ENCODE measurements at regions not wholly inside any gene's neighbourhood (a gene's known extent, or its start where the extent isn't known, plus 50 kb on each side); places are given as distances from the start of the nearest gene placed in this dataset.

GRCh38 chr4:84100071-84100470 lies 399.0 kb downstream of the NKX6-1 start:
- no peak for FAIRE-seq

- FAIRE-seq: no peak
Measured at GRCh38 chr4:84099599-84099998, 399.5 kb downstream of the NKX6-1 start.

DNA sequence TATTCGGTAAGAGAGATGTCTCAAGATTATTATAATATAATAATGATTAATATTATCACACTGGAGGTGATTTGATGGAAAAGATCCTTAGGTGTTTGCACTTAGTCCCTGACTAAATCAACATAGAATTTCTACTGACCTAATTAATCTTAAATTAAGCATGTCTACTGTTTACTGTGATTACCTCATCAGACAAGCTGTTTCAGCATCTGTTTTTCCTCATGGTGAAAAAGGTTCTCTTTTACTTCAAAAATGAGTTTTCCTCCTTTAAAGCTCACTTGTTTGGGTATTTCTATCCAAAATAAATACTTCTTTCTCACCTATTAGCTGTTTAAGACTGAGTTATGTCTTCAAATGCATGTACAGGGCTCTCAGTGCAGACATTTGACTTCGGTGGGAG lies 407.8 kb downstream of the NKX6-1 start:
- FAIRE-seq: no peak

- FAIRE-seq: no peak
Measured at GRCh38 chr4:84089652-84090437, 409.2 kb downstream of the NKX6-1 start.

DNA sequence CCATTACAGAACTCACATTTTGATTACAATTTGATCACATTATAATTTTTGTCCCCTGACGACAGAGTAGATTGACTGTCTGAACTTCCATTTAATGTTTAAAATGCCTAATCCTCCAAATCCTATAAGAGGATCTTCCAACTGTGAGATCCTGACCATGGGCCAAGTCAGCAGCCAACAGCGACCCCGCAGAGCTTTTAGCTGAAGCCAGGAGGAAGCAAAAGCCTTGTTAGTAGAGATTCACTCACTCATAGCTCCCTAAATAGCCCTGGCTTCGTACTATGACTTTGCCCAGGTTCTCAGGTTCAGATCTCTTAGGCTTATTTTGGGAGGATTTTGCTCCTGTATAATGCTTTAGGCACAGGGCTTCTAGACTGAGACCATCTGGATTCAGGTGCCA lies 413.1 kb downstream of the NKX6-1 start:
- FAIRE-seq: no peak

DNA sequence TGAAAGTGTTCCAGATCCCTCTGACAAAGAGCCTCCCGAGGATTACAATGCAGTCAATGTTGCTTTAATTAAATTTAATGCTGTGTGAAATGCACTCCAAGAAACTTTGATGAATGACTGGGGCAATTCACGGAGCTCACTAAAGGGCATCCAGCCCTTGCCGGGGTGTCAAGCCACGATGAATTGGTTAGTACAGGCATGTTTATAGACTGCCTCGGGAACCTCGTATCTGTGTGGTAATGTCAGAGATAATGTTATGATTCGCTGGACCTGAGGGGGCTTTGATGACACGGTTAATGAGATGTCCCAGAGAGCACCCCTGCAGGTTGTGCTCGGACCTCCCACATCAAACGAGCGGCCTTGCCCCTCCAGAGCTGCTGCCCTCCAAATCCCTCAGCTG lies 428.8 kb downstream of the NKX6-1 start:
- FAIRE-seq: no peak

DNA sequence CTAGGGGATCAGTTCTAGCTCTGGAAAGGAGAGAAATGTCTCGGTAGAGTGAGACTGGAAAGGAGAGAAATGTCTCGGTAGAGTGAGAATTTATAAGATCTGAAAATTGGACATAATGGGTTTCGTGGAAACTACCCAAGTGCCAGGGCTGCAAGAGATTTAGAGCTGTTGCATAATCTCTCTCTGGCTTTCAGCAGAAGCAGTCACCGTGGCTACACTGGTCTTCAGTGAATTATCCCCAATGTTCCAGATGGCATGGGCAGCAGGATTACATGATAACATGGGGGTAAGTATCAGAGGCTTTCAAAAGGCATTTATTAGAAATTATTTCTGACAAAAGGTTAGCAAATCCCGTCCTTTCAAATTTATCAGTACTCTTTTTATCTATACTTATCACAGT lies 435.5 kb downstream of the NKX6-1 start:
- no peak for FAIRE-seq

GRCh38 chr4:84058201-84058600 lies 440.9 kb downstream of the NKX6-1 start:
- FAIRE-seq: no peak

- no peak for FAIRE-seq
Measured at GRCh38 chr4:84051639-84052038, 447.5 kb downstream of the NKX6-1 start.

- no peak for FAIRE-seq
Measured at GRCh38 chr4:84051089-84051488, 448.0 kb downstream of the NKX6-1 start.

DNA sequence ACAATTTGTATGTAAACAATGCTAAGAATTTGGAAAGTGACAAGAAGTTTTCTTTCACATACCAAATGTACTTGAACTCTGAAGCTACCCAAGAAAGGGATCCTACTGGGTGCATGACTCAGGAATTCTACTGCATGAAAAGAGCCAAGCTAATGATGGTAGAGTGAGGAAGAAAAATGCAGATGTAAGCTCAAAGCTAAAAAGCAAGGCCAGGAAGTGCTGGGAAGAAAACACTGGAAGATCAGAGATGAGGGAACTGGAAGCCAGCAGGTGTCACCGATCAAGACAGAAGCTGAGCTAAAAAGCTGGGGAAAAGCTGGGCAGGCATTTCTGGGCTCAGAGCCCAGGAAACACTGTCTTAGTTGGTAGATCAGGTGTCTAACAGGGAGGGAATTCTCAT lies 449.1 kb downstream of the NKX6-1 start:
- no peak for FAIRE-seq

GRCh38 chr4:84046551-84046950 lies 452.5 kb downstream of the NKX6-1 start:
- no peak for FAIRE-seq

- no peak for FAIRE-seq
Measured at GRCh38 chr4:84041426-84041825, 457.7 kb downstream of the NKX6-1 start.

DNA sequence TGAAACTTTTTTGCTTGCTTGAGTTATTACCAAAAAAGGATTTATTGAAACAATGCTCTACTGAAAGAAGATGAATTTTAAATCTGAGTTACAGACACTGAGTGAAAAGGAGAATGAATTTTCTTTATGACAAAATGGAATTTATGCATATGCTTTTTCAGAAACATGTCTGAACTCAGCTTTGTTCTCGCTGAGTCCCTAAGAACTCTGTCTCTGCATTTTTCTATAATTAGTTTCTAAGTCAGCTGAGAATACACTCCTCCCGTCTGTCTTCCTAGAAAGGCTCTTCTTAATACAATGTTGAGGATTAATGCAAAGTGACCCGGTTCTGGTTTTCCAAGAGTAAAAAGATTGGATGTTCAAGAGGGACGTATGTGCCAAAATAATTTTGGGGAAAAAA lies 463.5 kb downstream of the NKX6-1 start:
- no peak for FAIRE-seq

DNA sequence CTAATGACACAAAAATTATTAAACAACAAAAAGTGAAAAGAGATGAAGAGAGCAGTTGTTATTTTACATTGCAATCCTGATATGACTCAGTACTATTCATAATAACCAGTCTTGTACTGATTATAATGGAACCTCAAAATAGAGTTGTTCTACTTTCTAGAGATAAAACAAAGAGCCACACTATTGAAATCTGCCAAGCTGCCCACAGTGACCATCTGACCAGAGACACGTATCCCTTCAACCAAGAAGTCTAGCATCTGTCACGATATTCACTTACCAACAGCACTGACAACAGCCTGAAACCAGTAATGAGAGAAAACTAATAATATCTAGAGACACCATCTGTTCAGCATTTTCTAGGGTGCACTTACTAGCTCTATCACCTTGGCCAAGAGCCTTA lies 466.7 kb downstream of the NKX6-1 start:
- FAIRE-seq: no peak

DNA sequence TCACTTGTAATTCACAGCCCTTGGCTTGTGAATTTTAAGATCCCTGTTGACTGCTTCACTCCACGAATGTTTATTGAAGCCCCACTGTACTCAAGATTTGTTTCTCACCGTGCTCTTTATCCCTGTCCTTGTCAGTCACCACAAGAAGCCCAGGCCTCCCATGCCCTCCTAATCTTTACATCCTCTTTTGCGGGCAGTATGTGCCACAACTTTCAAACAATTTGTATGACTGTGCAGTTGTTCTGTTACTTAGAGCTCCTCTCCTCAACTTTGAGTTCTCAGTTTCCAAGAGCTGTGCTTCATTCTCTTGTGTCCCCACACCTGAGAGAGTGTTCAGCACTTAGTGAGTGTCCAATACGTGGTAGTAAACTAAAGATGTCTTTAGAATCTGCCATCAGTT lies 467.7 kb downstream of the NKX6-1 start:
- no peak for FAIRE-seq

- no peak for FAIRE-seq
Measured at GRCh38 chr4:84028340-84028739, 470.8 kb downstream of the NKX6-1 start.

- FAIRE-seq: no peak
Measured at GRCh38 chr4:84024405-84024804, 474.7 kb downstream of the NKX6-1 start.

DNA sequence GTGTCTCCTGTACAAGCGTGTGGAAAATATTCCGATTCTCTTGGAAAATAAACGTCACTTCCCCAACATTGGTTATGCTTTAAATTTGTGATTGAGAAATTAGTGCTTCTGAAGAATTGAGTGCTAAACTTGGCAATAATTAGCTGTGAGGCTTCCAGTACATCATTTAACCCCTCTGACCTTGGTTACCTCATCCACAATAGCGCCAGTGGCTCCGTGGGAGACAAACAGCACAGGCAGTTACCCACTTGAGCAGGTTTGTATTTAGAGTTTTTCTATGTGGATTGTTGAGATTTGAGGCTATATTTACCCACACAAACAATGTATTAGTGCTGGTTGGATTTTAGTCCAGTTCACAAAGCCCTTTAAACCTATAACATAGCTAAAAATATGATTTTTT lies 476.5 kb downstream of the NKX6-1 start:
- no peak for FAIRE-seq

DNA sequence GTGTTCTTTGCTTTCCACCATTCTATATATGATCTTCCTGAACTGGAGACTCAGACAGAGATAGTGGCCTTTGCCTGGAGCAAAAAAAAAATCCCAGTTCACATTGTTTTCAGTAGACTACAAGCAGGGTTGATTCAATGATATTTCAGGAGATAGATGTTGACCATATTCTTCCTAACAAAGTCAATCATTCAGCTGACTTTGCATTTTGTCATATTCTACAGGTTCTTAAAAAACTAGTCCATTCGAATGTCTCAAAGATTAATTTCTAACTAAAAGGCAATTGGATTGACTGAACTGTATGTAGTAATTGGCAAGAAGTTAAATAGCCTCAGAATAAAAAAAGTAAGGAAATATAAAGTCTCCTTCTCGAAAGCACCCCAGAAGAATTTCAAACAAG lies 479.5 kb downstream of the NKX6-1 start:
- FAIRE-seq: no peak

DNA sequence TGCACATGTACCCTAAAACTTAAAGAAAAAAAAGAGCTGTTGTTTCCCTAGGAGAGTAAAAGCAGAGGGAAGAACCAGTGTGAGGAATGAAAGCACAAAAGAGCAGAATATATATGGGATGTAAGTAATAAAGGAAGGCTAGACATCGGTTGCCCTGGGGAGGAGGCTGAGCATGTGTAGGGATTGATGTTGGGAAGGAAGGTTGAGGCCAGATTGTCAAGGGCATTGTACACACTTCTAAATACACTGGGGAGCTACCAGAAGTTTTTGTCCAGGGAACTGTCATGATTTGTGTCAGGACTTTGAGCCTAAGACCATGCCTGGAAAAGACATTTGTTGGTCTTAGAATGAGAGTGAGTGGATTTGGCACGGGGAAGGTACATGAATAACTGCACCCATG lies 467.1 kb downstream of the GPAT3 start:
- FAIRE-seq: no peak

DNA sequence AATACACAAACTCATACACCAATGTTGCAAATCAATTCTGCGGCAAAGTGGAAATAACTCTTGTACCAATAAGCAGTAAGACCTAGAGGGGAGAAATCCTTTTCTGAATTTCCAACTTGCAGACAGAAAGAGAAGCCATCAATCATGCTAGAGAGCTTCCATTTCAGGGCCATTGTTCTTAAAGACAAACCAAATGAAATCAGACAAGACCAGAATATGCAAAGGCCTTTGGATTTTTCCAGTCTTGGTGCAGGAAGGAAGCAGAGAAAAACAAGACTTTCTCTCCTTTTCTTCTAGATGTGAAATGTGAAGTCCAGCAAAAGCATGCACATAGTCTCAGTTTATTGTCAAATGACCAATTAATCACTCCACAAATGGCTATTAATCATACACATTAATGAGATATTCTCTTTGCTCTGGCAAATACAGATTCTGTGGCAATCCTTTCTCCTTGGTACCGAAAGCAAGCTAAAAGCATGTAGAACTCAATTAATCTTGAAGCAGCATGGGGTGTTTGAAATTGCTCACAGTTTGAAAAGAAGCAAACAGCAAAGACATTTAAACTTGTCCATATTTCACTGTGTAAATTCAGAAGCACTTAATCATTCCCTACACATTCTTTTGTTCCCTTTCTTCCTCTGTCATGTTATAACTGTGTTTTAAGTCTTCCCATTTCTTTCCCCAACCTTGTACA lies 466.1 kb downstream of the GPAT3 start:
- no peak for FAIRE-seq

DNA sequence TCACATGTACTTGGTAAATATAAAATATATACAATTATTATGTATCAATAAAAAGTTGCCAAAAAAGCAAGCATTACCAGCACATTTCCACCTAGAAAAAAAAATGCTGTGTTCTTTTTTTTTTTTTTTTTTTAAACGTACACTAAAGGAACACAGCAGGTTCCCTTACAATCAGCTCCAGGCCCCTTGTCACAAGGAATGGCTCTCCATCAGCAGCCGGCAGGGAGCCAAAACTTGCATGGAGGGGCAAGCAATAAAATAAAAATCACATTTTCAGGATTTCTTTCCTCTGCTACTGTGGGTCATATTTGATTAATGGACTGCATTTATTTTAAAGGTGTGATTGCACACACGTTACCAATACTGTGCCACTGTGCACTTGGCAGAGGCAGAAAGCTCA lies 460.3 kb downstream of the GPAT3 start:
- no peak for FAIRE-seq

GRCh38 chr4:83993774-83994173 lies 457.9 kb downstream of the GPAT3 start:
- no peak for FAIRE-seq

DNA sequence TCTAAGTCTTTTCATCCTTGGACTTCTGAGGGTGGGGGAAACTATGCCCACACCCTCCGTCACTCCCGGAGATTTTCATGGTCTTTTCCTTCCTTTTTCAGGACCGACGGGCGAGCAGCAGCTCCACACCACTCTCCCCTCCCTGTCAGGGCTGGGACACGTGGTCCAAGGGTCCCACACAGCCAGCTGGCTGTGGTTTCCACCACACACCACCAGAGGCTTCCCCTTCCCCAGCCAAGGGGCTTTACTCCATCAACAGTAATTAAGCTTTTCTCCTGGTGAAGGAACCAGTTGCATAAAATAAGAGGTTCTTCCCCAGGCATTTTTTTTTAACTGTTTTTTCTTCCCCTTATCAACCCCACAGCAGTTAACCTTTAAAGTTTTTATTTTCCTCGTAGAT lies 453.9 kb downstream of the GPAT3 start:
- FAIRE-seq: no peak
